RWPE2 (cell line): ENCODE measurements at regions not wholly inside any gene's neighbourhood (a gene's known extent, or its start where the extent isn't known, plus 50 kb on each side); places are given as distances from the start of the nearest gene placed in this dataset.

ENCODE experiments used
- ATAC-seq: fragments of 200-7000 bp; cut with Tn5 transposase; 3 replicates; pipeline ENCODE4 v1.9.1; 2021; ENCODE audit warnings: low read depth
- DNase-seq: peaks from one replicate; pipeline ENCODE4 v3.0.0-alpha.2; 2020; ENCODE audit warnings: low spot score
- H3K27ac ChIP-seq: fragments of 450-650 bp; 2 replicates; pipeline ENCODE4 v1.5.1; 2017; ENCODE audit warnings: mild to moderate bottlenecking; ENCODE audit not compliant: poor library complexity, severe bottlenecking
- H3K27me3 ChIP-seq: fragments of 250-450 bp; sonication (Bioruptor Pico); 2 replicates; pipeline ENCODE4 v1.5.1; 2021; ENCODE audit warnings: mild to moderate bottlenecking, moderate library complexity; ENCODE audit not compliant: insufficient read depth, poor library complexity, severe bottlenecking
- H3K36me3 ChIP-seq: fragments of 250-450 bp; sonication (Bioruptor Pico); 2 replicates; pipeline ENCODE4 v1.5.1; 2020; ENCODE audit warnings: low read depth, mild to moderate bottlenecking, moderate library complexity
- H3K4me1 ChIP-seq: fragments of 250-450 bp; sonication (Bioruptor Pico); 2 replicates; pipeline ENCODE4 v1.5.1; 2021; ENCODE audit warnings: mild to moderate bottlenecking, moderate library complexity; ENCODE audit not compliant: insufficient read depth, poor library complexity, severe bottlenecking
- H3K4me3 ChIP-seq: fragments of 250-450 bp; sonication (Bioruptor Pico); 2 replicates; pipeline ENCODE4 v1.5.1; 2021; ENCODE audit warnings: mild to moderate bottlenecking, moderate library complexity; ENCODE audit not compliant: severe bottlenecking
- H3K9me3 ChIP-seq: fragments of 250-450 bp; sonication (Bioruptor Pico); 2 replicates; pipeline ENCODE4 v1.5.1; 2021; ENCODE audit warnings: mild to moderate bottlenecking, moderate library complexity; ENCODE audit not compliant: severe bottlenecking
- CTCF ChIP-seq: fragments of 450-650 bp; IDR thresholded peaks from one replicate; pipeline ENCODE4 v1.5.1; 2017; ENCODE audit warnings: mild to moderate bottlenecking, moderate library complexity; ENCODE audit not compliant: poor library complexity, severe bottlenecking

- no peak for DNase-seq
- no peak overlapping the region for H3K4me3 ChIP-seq
- H3K4me1 ChIP-seq: no peaks in the 10 kb centered on the region
- TF ChIP-seq CTCF: no peak
- H3K27me3 ChIP-seq: no peaks in the 10 kb centered on the region
- ATAC-seq: no peak
- no peaks in the 10 kb centered on the region for H3K36me3 ChIP-seq
- H3K27ac ChIP-seq: no peak overlapping the region
- H3K9me3 ChIP-seq: no peaks in the 10 kb centered on the region
Observed at GRCh38 chr18:78199611-78200010, 780.0 kb upstream of the SALL3 start.

- Histone ChIP-seq H3K27ac (no peak overlapping the region), H3K9me3 (no peaks in the 10 kb centered on the region), H3K36me3 (no peaks in the 10 kb centered on the region), H3K27me3 (no peaks in the 10 kb centered on the region), H3K4me3 (no peak overlapping the region), H3K4me1 (no peaks in the 10 kb centered on the region)
- DNase-seq (no peak), ATAC-seq (no peak)
- no peak for TF ChIP-seq CTCF
Observed at GRCh38 chr18:78207942-78208341, 771.7 kb upstream of the SALL3 start.

- Histone ChIP-seq H3K36me3 (no peaks in the 10 kb centered on the region), H3K27me3 (no peaks in the 10 kb centered on the region), H3K4me1 (no peaks in the 10 kb centered on the region), H3K9me3 (no peaks in the 10 kb centered on the region), H3K4me3 (no peak overlapping the region), H3K27ac (no peak overlapping the region)
- no peak for DNase-seq
- TF ChIP-seq CTCF: no peak
- ATAC-seq: no peak
Observed at GRCh38 chr18:78208461-78208860, 771.2 kb upstream of the SALL3 start.

GRCh38 chr18:78213361-78213994 is 766.1 kb upstream of the SALL3 start:
- Histone ChIP-seq H3K4me1 (no peaks in the 10 kb centered on the region), H3K4me3 (no peak overlapping the region), H3K27me3 (no peaks in the 10 kb centered on the region), H3K27ac (no peak overlapping the region), H3K36me3 (no peaks in the 10 kb centered on the region), H3K9me3 (no peaks in the 10 kb centered on the region)
- no peak for TF ChIP-seq CTCF
- ATAC-seq (no peak), DNase-seq (no peak)

- no peaks in the 10 kb centered on the region for H3K9me3 ChIP-seq
- DNase-seq: no peak
- no peaks in the 10 kb centered on the region for H3K36me3 ChIP-seq
- no peaks in the 10 kb centered on the region for H3K4me1 ChIP-seq
- ATAC-seq: no peak
- no peak for TF ChIP-seq CTCF
- H3K4me3 ChIP-seq: no peak overlapping the region
- H3K27ac ChIP-seq: no peak overlapping the region
- H3K27me3 ChIP-seq: no peaks in the 10 kb centered on the region
Observed at GRCh38 chr18:78221496-78221895, 758.1 kb upstream of the SALL3 start.
